Stimulated activated CD4-positive, alpha-beta T cell treated with anti-CD3 and anti-CD28 coated beads, Interleukin-1b, Interleukin-23, amount 100 ng/mL, for 1 hour (primary cell): ENCODE measurements at regions not wholly inside any gene's neighbourhood (a gene's known extent, or its start where the extent isn't known, plus 50 kb on each side); places are given as distances from the start of the nearest gene placed in this dataset.

Experiments used
- DNase-seq, 2 donors: peaks; one replicate each; pipeline ENCODE4 v3.0.0-alpha.2; 2020; ENCODE audit warnings: low read depth in 2 of 2

- no peak for DNase-seq
Observed at GRCh38 chr10:8596929-8597472, 542.5 kb downstream of the GATA3 start.

GRCh38 chr10:8600192-8600591, 545.7 kb downstream of the GATA3 start:
- no peak for DNase-seq

- DNase-seq, result no peak
Observed at GRCh38 chr10:8602821-8603220, 548.3 kb downstream of the GATA3 start.

GRCh38 chr10:8614054-8614565, 559.6 kb downstream of the GATA3 start:
- no peak for DNase-seq

GRCh38 chr10:8615118-8615517, 560.6 kb downstream of the GATA3 start:
- DNase-seq, result no peak

- DNase-seq, result no peak
Observed at GRCh38 chr10:8616166-8616565, 561.7 kb downstream of the GATA3 start.

GRCh38 chr10:8617792-8618191, 563.3 kb downstream of the GATA3 start:
- no peak for DNase-seq

- no peak for DNase-seq
Observed at GRCh38 chr10:8618834-8619233, 564.3 kb downstream of the GATA3 start.

GRCh38 chr10:8628351-8628750, 573.9 kb downstream of the GATA3 start:
- no peak for DNase-seq

- DNase-seq, result no peak
Observed at GRCh38 chr10:8633909-8634308, 579.4 kb downstream of the GATA3 start.

GRCh38 chr10:8636371-8636770, 581.9 kb downstream of the GATA3 start:
- DNase-seq, result no peak

GRCh38 chr10:8637640-8638039, 583.2 kb downstream of the GATA3 start:
- DNase-seq, result no peak

GRCh38 chr10:8638088-8638672, 583.7 kb downstream of the GATA3 start:
- DNase-seq, result no peak

- no peak for DNase-seq
Observed at GRCh38 chr10:8639486-8640185, 585.1 kb downstream of the GATA3 start.

GRCh38 chr10:8640301-8640700, 585.8 kb downstream of the GATA3 start:
- DNase-seq, result no peak

GRCh38 chr10:8640878-8641277, 586.4 kb downstream of the GATA3 start:
- DNase-seq, result no peak

- no peak for DNase-seq
Observed at GRCh38 chr10:8656261-8656660, 601.8 kb downstream of the GATA3 start.

- no peak for DNase-seq
Observed at GRCh38 chr10:8659982-8660381, 605.5 kb downstream of the GATA3 start.

- no peak for DNase-seq
Observed at GRCh38 chr10:8661886-8662285, 607.4 kb downstream of the GATA3 start.

GRCh38 chr10:8663131-8663530, 608.6 kb downstream of the GATA3 start:
- DNase-seq, result no peak

- DNase-seq, result no peak
Observed at GRCh38 chr10:8665322-8665721, 610.8 kb downstream of the GATA3 start.

- no peak for DNase-seq
Observed at GRCh38 chr10:8670461-8670860, 616.0 kb downstream of the GATA3 start.

GRCh38 chr10:8674230-8674629, 619.7 kb downstream of the GATA3 start:
- DNase-seq, result no peak
